ENCODE measurements at regions not wholly inside any gene's neighbourhood (a gene's known extent, or its start where the extent isn't known, plus 50 kb on each side); places are given as distances from the start of the nearest gene placed in this dataset.

DNA sequence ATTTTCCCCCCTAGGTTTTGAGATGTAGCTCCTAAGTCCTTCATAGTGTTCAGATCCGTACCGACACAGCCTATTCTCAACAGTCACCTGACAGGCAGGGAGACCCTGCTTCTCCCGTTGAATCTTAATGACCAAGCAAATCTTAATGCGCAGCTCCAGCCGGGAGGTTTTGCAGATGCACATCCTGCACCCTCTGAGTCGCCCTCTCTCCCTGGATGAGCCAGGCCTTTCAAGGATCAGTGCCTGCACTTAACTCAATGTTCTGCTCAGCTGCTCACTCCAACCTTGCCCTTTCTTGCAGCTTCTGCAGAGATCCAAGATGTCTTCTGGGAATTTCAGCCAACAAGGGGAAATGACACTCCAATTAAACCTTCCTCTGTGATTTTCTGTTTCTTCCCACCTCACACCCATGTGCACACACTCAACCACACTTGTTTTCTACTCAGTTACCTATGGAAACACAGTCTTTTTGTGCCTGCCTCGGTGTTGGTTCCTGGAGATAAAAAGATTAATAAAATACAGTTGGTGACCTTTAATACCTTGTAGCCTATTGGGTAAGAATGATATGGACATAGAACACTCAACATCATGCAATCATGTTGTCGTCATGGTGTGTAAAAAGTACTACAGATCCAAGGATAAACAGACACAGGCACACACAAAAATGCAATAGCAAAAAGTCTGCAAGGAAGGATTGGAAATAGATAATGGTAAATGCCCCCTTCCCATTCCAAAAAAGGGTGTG is 76.9 kb upstream of the DYNLRB2 start:
- TF ChIP-seq, protein P1, sequence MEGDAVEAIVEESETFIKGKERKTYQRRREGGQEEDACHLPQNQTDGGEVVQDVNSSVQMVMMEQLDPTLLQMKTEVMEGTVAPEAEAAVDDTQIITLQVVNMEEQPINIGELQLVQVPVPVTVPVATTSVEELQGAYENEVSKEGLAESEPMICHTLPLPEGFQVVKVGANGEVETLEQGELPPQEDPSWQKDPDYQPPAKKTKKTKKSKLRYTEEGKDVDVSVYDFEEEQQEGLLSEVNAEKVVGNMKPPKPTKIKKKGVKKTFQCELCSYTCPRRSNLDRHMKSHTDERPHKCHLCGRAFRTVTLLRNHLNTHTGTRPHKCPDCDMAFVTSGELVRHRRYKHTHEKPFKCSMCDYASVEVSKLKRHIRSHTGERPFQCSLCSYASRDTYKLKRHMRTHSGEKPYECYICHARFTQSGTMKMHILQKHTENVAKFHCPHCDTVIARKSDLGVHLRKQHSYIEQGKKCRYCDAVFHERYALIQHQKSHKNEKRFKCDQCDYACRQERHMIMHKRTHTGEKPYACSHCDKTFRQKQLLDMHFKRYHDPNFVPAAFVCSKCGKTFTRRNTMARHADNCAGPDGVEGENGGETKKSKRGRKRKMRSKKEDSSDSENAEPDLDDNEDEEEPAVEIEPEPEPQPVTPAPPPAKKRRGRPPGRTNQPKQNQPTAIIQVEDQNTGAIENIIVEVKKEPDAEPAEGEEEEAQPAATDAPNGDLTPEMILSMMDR (IDR thresholded peaks at IDR 0.05) = no peak
- TF ChIP-seq, protein P2, sequence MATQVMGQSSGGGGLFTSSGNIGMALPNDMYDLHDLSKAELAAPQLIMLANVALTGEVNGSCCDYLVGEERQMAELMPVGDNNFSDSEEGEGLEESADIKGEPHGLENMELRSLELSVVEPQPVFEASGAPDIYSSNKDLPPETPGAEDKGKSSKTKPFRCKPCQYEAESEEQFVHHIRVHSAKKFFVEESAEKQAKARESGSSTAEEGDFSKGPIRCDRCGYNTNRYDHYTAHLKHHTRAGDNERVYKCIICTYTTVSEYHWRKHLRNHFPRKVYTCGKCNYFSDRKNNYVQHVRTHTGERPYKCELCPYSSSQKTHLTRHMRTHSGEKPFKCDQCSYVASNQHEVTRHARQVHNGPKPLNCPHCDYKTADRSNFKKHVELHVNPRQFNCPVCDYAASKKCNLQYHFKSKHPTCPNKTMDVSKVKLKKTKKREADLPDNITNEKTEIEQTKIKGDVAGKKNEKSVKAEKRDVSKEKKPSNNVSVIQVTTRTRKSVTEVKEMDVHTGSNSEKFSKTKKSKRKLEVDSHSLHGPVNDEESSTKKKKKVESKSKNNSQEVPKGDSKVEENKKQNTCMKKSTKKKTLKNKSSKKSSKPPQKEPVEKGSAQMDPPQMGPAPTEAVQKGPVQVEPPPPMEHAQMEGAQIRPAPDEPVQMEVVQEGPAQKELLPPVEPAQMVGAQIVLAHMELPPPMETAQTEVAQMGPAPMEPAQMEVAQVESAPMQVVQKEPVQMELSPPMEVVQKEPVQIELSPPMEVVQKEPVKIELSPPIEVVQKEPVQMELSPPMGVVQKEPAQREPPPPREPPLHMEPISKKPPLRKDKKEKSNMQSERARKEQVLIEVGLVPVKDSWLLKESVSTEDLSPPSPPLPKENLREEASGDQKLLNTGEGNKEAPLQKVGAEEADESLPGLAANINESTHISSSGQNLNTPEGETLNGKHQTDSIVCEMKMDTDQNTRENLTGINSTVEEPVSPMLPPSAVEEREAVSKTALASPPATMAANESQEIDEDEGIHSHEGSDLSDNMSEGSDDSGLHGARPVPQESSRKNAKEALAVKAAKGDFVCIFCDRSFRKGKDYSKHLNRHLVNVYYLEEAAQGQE (IDR thresholded peaks at IDR 0.05; ENCODE audit: insufficient read depth in 1 of 2, low read depth in 2 of 2, low read length in 1 of 2) = no peak
- TF ChIP-seq POLR2AphosphoS5 (IDR thresholded peaks at IDR 0.05; ENCODE audit: low read depth, low read length) (no peak), SIN3A (IDR thresholded peaks at IDR 0.05; ENCODE audit: borderline replicate concordance, insufficient read depth, low read depth, low read length) (no peak)
